GM12874 (cell line): ENCODE measurements at regions not wholly inside any gene's neighbourhood (a gene's known extent, or its start where the extent isn't known, plus 50 kb on each side); places are given as distances from the start of the nearest gene placed in this dataset.

Experiments used
- CTCF ChIP-seq: IDR thresholded peaks from 2 replicates; pipeline ENCODE4 v1.5.1; 2011; ENCODE audit warnings: low read depth, mild to moderate bottlenecking, control low read depth, low read length, moderate library complexity; ENCODE audit not compliant: insufficient read depth

- TF ChIP-seq CTCF: no peak
These were observed 71.2 kb downstream of the MYCN start for GRCh38 chr2:16011621-16011960.

- TF ChIP-seq CTCF: no peak
These were observed 70.7 kb downstream of the MYCN start for GRCh38 chr2:16010951-16011620.

- TF ChIP-seq CTCF: no peak
These were observed 69.7 kb downstream of the MYCN start for GRCh38 chr2:16010011-16010410.

GRCh38 chr2:16009560-16009959 is 69.2 kb downstream of the MYCN start:
- no peak for TF ChIP-seq CTCF

GRCh38 chr2:16008856-16009255 is 68.5 kb downstream of the MYCN start:
- no peak for TF ChIP-seq CTCF

- no peak for TF ChIP-seq CTCF
These were observed 68.0 kb downstream of the MYCN start for GRCh38 chr2:16008331-16008850.

GRCh38 chr2:16007167-16007934 is 67.0 kb downstream of the MYCN start:
- TF ChIP-seq CTCF: no peak
